Left renal cortex interstitium (tissue), 4 donors: ENCODE measurements at regions not wholly inside any gene's neighbourhood (a gene's known extent, or its start where the extent isn't known, plus 50 kb on each side); places are given as distances from the start of the nearest gene placed in this dataset.

Experiments
- DNase-seq, 4 donors: peaks; one replicate each; pipeline ENCODE4 v3.0.0-alpha.2; 2013; ENCODE audit warnings: low read depth in 4 of 4, low spot score in 2 of 4, missing footprints in 1 of 4

- DNase-seq: no peak
Observed at GRCh38 chr13:73772449-73773167, 361.6 kb downstream of the KLF12 start.

- no peak for DNase-seq
Observed at GRCh38 chr13:73767747-73768315, 366.4 kb downstream of the KLF12 start.

DNA sequence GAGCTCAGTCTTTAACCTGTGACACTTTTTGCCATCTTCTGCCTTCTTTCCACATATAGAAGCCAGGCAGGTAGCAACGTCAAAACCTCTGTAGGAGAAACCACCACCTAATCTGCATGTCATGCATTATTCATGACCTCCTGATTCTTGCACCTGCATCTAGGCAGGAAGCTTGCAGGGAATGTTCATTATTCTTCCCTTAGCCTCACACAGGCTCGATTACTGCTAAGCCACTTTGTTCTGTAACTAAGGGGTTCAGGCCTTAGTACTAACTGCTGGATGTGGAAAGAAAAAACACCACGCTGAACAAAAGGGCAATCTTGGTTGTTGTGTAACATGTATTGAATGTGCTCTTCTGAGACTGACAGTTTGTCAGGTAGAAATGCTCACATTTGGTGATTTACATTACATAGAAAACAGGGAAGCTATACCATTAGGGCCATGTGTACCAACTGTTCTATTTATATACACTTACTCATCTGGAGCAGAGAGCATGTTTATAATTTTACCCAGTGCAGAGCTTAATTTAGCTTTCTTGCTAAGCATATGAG is 366.9 kb downstream of the KLF12 start:
- no peak for DNase-seq

- peak; percentile 78 to 91 (median 85) for DNase-seq
Observed at GRCh38 chr13:73765651-73766384, 368.4 kb downstream of the KLF12 start.

- DNase-seq: no peak
Observed at GRCh38 chr13:73759434-73759833, 374.8 kb downstream of the KLF12 start.

DNA sequence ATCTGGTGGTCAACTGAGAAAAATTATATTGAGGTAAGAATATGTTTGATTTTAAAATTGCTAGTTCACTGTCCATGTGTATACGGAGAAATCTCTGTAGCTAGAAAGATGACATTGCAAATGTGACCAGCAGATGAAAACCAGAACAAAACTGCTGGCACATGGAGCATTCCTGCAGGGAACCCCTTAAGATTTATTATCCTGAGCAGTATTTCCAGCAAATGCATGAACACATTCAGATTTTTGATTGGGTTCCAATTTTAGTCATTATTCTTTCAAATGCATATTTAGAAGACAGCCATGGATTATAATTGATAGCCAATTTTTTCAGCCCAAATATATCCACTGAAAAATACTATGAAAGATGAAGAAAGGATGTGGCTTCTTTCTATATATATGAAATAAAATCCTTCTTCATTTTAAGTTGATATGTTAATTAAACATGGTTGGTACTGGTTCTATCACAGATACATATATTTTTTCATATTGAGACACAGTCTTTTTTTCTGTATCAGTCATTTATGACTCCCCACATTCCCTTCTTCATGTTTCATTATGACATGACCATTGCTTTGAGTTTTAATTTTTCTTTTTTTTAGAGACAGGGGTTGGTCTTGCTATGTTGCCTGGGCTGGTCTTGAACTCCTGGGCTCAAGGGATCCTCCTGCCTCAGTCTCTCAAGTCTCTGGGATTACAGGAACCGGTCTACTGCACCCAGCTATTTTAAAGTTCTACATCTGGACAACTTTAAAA is 376.5 kb downstream of the KLF12 start:
- no peak for DNase-seq

GRCh38 chr13:73754727-73755292 is 379.4 kb downstream of the KLF12 start:
- DNase-seq: peak in 3 of 4 donors; percentile 67 to 81 (median 70)

DNA sequence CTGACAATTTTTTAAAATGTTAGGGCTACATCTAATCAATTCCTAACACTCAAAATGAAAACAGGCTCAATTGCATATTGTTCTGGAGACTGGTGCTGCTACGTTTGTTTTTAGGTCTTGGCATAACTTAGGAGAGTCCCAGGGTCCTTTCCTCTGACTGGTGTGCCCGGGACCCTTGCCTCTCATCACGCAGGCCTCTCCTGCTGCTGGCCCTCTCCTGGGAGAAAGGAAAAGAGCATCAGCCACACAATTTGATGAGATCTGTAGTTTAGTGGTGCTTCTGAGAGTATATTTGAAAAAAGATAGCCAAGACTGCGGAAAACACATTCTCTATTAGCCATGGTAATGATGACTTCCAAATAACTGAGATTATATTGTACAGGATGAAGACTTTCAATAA is 380.0 kb downstream of the KLF12 start:
- DNase-seq: no peak

GRCh38 chr13:73751290-73751689 is 382.9 kb downstream of the KLF12 start:
- no peak for DNase-seq

DNA sequence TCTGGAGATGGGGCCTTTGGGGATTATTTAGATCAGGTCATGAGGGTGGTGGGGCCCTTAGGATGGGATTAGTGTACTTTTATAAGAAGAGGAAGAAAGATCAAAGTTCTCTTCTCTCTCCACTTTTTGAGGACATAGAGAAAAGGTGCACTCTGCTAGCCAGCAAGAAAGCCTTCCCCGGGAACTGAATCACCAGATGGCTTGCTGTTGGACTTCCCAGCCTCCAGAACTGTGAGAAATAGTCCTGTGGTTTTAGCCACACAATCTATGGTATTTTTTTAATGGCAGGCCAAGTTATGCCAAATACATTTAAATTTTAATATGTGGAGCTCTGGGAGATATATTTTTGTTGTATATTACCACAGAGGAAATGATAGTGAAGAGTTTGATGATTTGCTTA is 385.8 kb downstream of the KLF12 start:
- DNase-seq: no peak

- no peak for DNase-seq
Observed at GRCh38 chr13:73745190-73745589, 389.0 kb downstream of the KLF12 start.

GRCh38 chr13:73742982-73743381 is 391.2 kb downstream of the KLF12 start:
- no peak for DNase-seq

- no peak for DNase-seq
Observed at GRCh38 chr13:73741742-73742141, 392.5 kb downstream of the KLF12 start.

- DNase-seq: no peak
Observed at GRCh38 chr13:73741111-73741510, 393.1 kb downstream of the KLF12 start.

GRCh38 chr13:73740666-73741065 is 393.5 kb downstream of the KLF12 start:
- no peak for DNase-seq

DNA sequence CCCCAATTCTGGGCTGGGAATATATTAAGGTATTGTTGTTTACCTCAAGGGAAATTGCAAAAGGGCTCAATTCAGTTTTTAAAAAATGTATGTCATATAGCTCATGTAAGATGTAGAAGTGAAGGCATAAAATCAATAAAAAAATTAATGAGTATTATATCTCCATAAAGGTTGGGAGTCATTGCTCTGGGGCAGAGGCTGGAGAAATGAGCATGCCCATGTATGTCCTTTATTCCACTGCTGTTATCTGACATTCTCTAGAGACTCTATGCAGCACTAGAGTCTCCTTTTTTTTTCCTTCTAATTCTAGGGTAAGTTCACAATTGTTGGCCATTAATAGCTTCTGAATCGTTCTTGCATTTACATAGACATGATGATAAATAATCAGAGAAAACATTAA is 394.8 kb downstream of the KLF12 start:
- no peak for DNase-seq

DNA sequence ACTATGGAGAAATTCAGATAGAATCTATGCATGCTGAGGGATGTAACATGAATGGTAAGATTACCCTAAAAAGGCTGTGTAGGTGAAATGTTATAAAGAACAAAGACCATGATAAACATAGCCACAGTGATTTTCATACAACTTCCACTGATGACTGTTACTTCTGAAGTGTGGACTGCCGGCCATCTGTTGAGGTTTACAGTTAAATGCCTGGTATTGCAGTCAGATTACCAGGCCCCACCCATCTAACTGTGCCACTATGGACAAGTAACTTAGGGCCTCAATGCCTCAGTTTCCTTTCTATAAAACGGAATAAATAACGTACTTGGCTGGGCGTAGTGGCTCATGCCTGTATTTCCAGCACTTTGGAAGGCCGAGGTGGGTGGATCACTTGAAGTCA is 395.6 kb downstream of the KLF12 start:
- DNase-seq: no peak

GRCh38 chr13:73737214-73737613 is 397.0 kb downstream of the KLF12 start:
- DNase-seq: no peak

- DNase-seq: no peak
Observed at GRCh38 chr13:73733706-73734105, 400.5 kb downstream of the KLF12 start.

DNA sequence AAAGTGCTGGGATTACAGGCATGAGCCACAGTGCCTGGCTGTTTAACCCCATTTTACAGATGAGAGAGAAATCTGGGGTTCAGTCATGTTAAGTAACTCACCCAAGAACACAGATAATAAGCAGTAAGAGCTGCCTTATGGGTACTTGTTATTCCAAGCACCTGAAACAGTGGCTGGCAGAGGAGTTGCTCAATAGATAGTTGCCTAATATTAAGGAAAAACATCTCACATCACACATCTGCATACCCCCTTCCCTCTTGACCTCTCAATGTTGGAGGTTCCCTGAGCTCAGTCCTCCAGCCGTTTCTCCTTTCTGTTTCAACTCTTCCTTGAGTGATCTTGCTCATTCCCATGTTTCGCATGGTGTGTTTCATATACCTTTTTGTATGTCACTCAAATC is 401.9 kb downstream of the KLF12 start:
- no peak for DNase-seq

GRCh38 chr13:73731564-73731963 is 402.6 kb downstream of the KLF12 start:
- no peak for DNase-seq
